Stimulated activated CD8-positive, alpha-beta memory T cell treated with anti-CD3 and anti-CD28 coated beads, Interleukin-7, amount 100 ng/mL, for 48 hours (primary cell): ENCODE measurements at regions not wholly inside any gene's neighbourhood (a gene's known extent, or its start where the extent isn't known, plus 50 kb on each side); places are given as distances from the start of the nearest gene placed in this dataset.
"Not testable (repeated sequence)": the region's sequence is repeated elsewhere in the genome, so short reads cannot be mapped to it uniquely, and the experiment has no call there.

Experiments used
- DNase-seq, 2 donors: peaks; one replicate each; pipeline ENCODE4 v3.0.0-alpha.2; 2020; ENCODE audit warnings: low read depth in 1 of 2; ENCODE audit errors: extremely low read depth in 1 of 2

- no peak for DNase-seq
Measured at GRCh38 chr5:77910602-77911188, 134.6 kb upstream of the TBCA start.

- DNase-seq, result no peak
Measured at GRCh38 chr5:77909237-77909636, 133.1 kb upstream of the TBCA start.

GRCh38 chr5:77908787-77909186 is 132.6 kb upstream of the TBCA start:
- no peak for DNase-seq

- no peak for DNase-seq
Measured at GRCh38 chr5:77907786-77908185, 131.6 kb upstream of the TBCA start.

DNA sequence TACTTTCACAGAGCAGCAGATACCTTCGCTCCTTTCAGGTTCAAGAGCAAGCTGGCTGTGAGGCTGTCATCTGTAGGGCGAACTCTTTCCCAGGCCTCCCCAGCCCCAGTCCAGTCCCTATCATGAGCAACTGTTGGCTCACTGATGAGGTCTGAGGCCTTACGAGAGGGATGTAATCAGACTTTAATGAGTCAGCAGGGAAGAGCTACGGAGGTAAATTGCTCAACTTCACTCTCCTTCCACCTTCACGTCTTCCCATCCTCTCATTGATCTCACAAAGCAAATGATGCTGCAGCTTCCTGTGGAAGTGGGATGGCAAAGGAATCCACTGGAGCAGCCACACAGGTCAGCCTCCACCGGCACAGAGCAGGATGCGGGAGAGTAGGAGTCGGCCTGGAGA is 130.7 kb upstream of the TBCA start:
- DNase-seq, result no peak

- no peak for DNase-seq
Measured at GRCh38 chr5:77904362-77904761, 128.2 kb upstream of the TBCA start.

DNA sequence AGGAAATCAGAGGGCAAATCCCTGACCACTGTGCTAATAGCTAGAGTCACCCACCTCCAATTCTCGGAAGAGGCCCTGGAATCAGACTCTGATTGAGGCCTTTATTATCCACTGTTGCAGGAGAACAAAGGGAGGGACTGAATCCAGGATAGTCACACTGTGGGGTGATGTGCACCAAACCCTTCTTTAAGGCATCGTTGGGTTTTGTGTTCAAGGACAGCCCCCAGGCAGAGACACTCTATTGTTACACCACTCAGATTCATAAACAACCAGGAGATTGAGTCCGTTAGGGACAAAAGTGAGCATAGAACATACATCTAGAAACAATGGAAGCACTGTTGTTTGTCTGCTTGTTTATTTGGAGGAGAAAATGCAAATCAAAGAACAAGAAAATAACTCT is 124.6 kb upstream of the TBCA start:
- DNase-seq, result no peak

- DNase-seq, result no peak
Measured at GRCh38 chr5:77898385-77898784, 122.2 kb upstream of the TBCA start.

DNA sequence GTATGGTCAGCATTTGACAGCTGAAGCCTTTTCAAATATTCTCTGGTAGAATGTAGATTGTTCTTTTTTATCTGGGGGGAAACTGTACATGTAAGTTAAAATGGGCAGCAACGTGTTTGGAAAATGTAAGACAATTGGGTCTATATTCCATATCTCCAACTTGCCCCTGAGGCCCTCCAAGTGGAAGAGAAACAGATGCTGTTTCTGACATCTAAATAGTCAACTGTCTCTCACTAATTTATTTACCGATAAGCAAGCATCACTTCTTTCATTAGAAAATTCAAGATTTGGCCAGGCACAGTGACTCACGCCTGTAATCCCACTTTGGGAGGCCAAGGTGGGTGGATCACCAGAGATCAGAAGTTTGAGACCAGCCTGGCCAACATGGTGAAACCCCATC is 120.2 kb upstream of the TBCA start:
- DNase-seq, result no peak

- DNase-seq, result not testable (repeated sequence)
Measured at GRCh38 chr5:77894103-77894502, 118.0 kb upstream of the TBCA start.

GRCh38 chr5:77893225-77893860 is 117.2 kb upstream of the TBCA start:
- no peak for DNase-seq

DNA sequence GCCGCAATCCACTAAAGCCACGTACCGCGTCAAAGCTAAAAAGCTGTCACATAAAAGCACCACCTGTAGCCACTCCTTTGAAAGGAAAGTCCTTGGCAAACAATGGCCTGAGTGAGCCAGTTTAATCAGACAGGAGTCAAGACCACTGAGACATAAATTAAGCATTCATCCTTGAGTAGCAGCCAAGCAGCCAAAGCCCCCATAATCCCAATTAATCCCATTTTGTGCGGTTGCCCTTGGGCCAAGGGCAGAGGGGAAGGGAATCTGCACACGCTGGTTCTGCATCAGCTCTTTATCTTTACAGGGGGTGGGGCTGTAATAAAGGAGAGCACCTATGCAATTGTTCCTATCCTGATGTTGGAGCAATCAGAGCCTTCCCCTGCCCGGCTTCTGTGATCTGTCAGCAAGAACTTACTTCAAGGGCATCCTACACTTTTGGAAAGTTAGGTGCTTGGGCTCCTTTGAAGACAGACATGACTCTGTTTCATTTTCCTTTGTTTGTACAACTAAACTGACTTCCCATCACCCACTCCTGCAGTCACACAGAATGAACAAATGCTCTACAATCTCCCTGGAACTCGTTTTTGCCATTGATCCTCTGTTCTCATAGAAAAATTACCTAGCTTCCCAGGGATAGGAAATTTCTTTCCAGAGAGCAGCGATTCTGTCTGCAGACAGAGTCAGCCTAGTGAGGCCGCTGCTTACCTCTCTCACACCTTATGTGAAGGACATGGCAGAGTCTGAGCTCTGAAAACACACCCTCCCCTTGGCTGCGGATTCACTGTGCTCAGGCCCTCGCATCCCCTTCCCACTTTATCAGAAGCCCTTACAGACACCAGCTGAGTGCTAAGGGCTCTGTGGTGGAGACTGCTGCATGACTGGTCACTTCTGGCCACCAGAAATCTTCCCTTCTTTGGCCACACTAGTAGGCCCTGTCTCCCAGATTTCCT is 116.2 kb upstream of the TBCA start:
- DNase-seq, result no peak

- no peak for DNase-seq
Measured at GRCh38 chr5:77885519-77885918, 109.4 kb upstream of the TBCA start.

DNA sequence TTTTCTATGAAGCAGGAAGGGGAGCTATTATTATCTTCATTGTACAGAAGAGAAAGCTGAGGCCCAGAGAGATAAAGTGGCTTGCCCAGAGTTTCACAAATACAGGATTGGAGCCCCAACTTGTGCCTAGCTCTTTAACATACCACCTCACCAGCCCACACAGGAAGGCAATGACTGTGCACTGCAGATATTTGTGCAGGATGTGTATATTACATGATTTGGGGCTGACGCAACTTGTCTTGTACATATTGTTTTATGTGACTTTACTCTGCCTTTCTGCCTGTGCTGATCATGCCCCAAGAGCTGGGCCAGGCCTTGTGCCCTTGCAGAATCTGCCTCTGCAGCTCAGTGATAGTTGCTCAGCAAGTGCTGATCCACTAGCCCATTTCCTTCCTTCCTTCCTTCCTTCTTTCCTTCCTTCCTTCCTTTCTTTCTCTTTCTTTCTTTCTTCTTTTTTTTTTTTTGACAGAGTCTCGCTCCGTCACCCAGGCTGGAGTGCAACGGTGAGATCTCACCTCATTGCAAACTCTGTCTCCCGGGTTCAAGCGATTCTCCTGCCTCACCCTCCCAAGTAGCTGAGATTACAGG is 106.6 kb upstream of the TBCA start:
- DNase-seq, result peak in 1 of 2 donors; percentile 28

DNA sequence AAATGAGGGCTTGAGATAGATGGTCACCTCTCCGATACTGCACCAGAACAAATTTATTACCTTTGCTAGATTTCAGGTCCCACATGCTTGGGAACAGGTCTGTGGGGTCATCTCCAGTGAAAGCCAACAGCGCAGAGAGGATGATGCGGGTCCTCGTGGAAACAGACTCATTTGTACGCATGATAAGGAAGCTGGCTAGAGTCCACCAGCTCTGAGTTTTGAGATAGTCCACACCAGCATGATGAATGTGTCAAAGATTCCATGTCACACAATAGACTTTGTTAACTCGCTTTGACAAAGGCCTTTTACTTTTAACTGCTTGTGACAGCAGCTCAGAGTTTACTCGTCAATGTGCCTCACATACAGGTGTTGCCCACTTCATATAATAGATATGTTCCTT is 105.4 kb upstream of the TBCA start:
- no peak for DNase-seq

- no peak for DNase-seq
Measured at GRCh38 chr5:77877516-77878355, 101.6 kb upstream of the TBCA start.

DNA sequence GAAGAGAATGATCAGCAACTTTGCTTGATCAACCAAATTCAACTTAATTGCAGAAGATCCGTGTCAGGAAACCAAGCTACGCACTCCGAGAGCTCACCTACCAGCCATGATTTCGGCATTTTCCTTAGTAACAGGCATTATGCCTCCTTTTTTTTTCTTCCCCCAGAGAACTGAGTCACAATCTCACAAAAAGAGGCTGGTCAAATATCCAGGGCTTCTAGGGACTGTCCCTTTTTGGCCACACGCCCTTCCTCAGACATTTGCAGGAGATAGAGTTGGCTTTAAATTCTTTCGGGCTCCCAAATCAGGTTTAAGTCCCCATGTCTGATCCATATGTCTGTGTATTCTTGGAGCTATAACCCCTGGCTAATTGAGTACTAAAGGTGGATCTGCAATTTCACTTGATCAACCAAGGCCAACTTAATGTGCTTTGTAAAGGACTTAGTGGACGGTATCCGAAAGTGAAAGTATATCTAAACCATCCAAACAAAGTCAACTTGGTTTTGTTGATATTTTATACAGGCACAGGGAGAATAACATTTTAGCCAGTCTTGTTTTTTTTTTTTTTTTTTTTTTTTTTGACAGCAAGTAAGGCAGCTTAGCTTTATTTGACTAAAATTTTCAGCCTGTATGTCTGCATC is 100.8 kb upstream of the TBCA start:
- no peak for DNase-seq

DNA sequence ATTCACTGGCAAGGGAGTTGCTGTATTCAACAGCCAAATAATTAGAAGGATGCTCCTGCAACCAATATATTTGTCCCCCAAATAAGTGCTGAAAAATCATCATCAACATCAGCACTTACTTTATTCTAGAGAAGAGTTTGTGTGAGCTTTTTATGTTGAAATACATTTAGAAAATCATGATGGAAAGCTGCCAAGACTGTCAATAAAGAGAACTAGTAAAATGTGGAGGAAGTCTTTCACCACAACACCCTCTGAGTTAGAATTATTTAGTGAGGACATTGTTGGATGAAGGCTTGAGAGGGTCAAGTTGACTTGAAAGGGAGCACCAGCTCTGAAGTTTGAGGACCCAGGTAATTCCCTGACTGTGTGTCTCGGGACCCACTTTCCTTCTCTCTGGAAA is 100.2 kb upstream of the TBCA start:
- DNase-seq, result no peak

GRCh38 chr5:77874691-77875090 is 98.6 kb upstream of the TBCA start:
- DNase-seq, result no peak

GRCh38 chr5:77873239-77873638 is 97.1 kb upstream of the TBCA start:
- no peak for DNase-seq
